ENCODE measurements at regions not wholly inside any gene's neighbourhood (a gene's known extent, or its start where the extent isn't known, plus 50 kb on each side); places are given as distances from the start of the nearest gene placed in this dataset.
"Not testable (repeated sequence)": the region's sequence is repeated elsewhere in the genome, so short reads cannot be mapped to it uniquely, and the experiment has no call there.

DNA sequence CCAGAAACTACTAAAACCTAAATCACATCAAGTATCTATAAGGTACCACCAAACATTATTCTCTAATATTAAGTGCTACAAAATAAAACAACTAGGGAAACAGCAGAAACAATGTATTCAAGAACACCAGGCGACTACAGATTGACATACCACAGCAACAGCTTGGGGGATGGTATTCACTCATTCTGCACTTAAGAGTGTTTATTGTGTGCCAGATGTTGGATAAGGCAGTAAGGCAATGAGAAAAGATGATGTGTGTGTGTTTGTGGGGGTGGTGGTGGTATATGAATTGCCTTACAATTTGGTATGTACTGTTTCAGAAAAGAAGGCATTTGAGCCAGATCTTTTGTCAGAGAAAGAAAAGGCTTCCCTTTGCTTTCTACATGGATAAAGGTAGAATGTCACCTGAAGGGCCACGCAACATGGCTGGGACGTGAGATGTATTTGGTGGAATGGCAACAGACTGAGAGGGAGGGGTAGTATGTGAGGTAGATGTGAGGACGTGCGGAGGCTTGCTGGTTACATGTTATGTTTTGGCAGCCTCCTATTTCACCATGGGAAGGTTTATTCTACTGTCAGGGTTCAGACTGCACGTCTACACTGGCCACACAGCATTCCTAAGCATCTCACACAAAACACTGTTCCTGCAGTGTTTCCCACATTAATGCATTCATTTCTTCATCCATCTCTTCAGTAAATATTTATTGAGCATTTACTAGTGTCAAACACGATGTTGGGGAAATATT lies 300.7 kb downstream of the KLF12 start:
- DNase-seq = peak; percentile 38

GRCh38 chr13:73832825-73833224 lies 301.4 kb downstream of the KLF12 start:
- DNase-seq = no peak

DNA sequence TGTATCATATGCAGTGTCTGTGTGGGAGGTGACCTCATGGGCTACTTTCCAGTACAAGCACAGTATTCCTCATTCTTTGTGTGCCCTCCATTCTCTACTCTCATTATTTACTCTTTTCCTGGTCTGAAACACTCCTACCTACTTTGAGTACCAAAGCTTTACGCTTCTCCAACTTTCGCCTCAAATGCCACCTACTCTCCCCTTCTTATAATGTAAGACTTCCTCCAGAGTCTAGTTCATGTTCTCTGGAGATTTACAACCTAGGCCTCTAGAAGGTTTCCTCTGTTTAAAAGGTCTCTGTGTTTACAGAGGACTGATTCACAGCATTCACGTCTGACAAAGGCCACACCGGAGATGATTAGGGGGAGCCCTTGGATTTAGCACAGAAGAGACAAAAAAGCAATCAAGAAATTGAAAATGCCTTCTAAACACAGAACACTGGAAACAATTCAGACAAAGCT lies 302.0 kb downstream of the KLF12 start:
- no peak for DNase-seq

GRCh38 chr13:73829416-73829815 lies 304.8 kb downstream of the KLF12 start:
- no peak for DNase-seq

- DNase-seq = no peak
Observed at GRCh38 chr13:73828811-73829210, 305.4 kb downstream of the KLF12 start.

DNA sequence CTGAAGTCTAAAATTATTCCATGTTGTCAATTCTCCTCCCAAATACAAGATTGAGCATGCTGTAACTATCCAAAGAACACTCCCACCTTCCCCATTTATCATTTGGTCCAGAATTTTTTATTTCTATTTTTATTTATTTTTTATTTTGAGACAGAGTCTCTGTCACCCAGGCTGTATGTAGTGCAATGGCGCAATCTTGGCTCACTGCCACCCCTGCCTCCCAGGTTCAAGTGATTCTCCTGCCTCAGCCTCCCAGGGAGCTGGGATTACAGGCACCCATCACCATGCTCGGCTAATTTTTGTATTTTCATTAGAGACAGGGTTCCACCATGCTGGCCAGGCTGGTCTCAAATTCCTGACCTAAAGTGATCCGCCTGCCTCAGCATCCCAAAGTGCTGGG lies 306.8 kb downstream of the KLF12 start:
- no peak for DNase-seq

DNA sequence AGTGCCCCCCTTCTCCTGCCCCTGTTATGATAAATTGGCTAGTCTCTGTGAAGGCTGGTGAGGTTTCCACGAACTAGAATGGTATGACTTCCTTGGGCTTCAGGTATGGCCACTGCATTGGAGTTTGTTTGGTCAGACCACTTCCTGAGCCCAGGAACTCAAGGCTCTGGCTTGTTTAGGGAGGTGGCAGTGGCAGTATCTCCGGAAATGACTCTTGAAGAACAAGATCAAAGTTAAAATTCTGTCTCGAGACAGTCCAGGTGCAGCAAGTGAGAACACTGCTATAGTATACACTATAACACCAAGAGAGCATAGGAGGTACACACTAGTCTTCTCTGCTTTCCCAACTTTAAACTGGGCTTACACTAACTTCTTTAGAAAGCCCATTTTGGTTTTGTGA lies 309.1 kb downstream of the KLF12 start:
- DNase-seq = no peak

DNA sequence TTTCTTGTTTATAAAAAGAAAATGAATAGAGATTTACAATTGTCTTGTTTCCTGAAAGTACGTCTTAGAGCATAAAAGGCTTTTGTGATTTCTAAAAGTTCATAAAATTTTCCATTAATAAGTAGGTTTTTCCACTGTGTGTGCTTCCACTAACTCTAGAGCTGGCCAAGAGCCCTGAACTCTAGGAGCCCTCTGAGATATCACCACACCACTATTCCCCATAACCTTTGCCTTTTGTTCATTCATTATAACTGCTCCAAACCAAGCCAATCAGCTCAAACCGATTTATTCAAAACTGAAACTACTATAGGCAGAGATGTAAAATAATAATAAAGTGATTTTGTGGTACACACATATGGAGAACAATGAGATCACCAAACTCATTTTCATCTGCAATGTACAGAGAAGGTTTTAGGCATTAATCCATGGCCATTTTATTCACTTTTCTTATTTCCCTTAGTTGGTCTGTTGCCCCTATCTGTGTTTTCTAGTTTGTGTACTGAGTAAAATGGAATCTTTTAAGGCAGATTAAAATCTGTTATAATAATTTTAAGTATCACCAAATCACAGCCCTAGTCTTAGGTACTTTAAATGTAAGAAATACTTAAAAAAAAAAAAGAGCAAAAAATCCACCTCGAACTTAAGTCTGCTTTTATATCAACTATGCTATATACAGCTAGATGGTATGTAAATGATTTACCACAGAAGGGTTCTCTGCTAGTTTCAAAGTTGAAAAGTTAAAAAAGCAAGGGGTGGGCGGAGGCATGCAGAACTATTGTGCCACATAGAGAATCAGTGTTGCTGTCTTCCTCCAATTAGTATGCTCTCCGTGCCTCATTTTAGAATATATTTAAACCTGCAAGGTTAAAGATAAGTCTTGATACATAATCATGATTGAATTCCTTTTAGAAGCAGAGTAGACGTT lies 311.3 kb downstream of the KLF12 start:
- DNase-seq = no peak

GRCh38 chr13:73820688-73821087 lies 313.5 kb downstream of the KLF12 start:
- DNase-seq = no peak

- DNase-seq = no peak
Observed at GRCh38 chr13:73820285-73820684, 313.9 kb downstream of the KLF12 start.

DNA sequence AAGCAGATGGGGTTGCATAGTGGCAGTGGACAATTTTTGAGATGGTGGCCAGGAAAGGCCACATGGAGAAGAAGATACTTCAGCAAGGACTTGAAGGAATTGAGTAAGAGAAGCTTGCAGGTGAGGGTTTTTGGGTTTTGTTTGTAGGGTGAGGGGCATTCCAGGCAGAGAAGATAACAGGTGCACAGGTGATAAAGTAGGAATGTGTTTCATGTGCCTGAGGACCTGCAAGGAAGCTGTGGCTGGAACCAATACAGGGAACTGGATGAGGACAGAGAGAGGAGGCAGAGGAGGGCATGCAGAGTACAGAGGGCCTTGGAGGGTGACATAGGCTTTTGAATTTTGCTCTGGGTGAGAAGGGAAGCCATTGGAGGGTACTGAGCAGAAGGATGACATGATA lies 314.5 kb downstream of the KLF12 start:
- no peak for DNase-seq

DNA sequence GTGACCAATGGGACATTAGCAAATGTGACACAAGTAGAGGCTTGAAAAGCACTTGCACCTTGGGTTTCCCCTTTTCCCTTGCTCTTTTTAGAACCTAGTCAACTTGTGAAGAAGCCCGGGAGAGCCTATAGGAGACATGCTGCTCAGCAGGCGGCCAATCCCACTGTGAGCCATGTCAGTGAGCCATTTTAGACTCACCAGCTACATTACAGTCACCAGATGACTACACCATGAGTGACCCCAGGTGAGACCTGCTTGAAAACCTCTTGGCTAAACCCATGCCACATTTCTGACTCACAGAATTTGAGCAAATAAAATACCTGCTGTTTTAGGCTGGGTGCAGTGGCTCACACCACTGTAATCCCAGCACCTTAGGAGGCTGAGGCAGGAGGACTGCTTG lies 317.5 kb downstream of the KLF12 start:
- no peak for DNase-seq

- no peak for DNase-seq
Observed at GRCh38 chr13:73815796-73816195, 318.4 kb downstream of the KLF12 start.

DNA sequence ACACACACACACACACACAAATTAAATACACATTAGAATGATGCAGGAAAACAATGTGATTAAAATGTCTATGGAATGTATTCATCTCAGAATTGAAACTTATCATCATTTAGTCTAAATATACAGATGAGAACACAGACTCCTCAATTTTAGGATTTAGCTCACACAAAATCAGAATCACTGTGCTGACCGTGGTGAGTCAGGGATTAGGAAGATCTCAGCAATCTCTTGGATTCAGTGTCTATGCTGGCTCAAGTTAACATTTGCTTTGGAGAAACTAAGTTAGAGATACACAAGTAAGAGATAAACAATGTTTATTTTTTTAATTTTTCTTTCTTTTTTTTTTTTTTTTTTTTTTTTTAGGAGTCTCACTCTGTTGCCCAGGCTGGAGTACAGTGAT lies 323.6 kb downstream of the KLF12 start:
- DNase-seq = no peak

DNA sequence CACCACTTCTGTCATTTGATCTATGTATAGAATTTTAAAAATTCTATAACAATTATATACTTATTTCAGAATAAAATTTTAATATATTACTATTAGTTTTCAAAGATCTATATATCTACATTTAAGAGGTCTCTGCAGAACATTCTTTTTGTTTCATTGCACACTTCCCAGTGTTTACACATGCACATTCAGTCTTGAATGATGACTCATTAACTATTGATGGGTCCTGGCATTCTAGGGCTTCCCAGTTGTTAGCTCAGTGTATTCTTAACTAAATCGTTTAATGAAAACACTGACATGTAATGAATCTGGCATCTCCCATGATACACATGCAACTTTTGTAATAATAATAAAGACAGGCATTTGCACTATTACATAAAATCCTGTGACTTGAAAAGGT lies 324.6 kb downstream of the KLF12 start:
- peak; percentile 19 for DNase-seq

- no peak for DNase-seq
Observed at GRCh38 chr13:73808318-73808717, 325.9 kb downstream of the KLF12 start.

DNA sequence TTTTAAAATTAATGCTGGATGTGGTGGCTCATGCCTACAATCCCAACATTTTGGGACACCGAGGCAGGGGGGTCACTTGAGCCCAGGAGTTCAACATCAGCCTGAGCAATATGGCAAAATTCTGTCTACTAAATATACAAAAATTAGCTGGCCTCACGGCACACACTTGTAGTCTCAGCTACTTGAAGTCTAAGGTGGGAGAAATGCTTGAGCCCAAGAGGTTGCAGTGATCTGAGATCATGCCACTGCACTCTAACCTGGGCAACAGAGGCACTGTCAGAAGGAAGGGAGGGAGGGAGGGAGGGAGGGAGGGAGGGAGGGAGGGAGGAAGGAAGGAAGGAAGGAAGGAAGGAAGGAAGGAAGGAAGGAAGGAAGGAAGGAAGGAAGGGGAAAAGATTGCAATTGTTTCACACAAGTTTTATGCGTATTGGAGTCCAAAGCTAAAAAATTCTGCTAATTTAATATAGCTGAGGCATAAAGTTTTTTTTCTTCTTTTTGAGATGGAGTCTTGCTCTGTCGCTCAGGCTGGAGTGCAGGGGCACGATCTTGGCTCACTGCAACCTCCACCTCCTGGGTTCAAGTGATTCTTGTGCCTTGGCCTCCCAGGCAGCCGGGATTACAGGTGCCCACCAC lies 328.8 kb downstream of the KLF12 start:
- DNase-seq = not testable (repeated sequence)

DNA sequence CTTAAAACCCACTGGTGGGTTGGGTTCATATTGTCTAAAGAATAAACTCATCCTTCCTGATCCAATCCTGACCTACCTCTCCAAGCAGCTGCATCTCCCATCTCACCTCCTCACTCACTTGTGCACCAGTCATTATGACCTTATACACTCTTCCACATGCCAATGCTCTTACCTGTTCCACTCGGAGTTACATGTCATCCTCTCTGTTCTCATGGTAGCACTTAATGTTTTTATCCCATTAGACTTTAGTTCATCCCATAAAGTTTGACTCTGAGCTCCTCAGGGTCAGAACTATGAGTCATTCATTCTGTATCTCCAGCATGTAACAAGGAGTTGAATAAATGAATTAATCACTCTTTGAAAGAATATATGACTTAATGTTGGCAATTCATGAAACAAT lies 330.2 kb downstream of the KLF12 start:
- peak; percentile 61 for DNase-seq

- DNase-seq = no peak
Observed at GRCh38 chr13:73800011-73800410, 334.2 kb downstream of the KLF12 start.

DNA sequence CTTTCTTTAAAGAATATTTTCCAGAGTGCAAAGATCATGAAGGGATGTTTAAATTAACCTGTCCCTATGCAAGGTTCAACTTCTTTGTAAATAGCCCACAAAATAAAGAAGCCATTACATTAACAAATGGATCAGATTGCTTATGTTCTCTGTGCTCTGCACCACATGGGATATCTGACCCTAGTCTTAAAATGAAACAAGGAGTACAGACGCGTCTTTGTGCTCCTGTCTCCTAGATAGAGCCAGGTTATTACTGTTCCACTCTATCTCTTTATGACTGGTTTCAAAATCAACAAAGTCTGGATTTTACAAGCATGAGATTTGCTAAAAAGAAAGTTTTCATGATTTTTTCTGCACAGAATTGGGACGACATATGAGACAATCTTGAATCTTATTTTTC lies 339.4 kb downstream of the KLF12 start:
- DNase-seq = no peak

GRCh38 chr13:73793361-73793760 lies 340.8 kb downstream of the KLF12 start:
- DNase-seq = no peak

- DNase-seq = no peak
Observed at GRCh38 chr13:73792796-73793195, 341.4 kb downstream of the KLF12 start.

Data from fibroblast of upper back skin (primary cell).